Endothelial cell of umbilical vein (primary cell): ENCODE measurements at regions not wholly inside any gene's neighbourhood (a gene's known extent, or its start where the extent isn't known, plus 50 kb on each side); places are given as distances from the start of the nearest gene placed in this dataset.

Source experiments
- CTCF ChIP-seq, 2 donors: IDR thresholded peaks; 1 replicate in 1 of 2; 2 replicates in 1 of 2; pipeline ENCODE4 v1.5.1; 2011; ENCODE audit warnings: low read length in 2 of 2, mild to moderate bottlenecking in 2 of 2, moderate library complexity in 2 of 2, control low read depth in 1 of 2, inconsistent platforms in 1 of 2, low read depth in 1 of 2; ENCODE audit not compliant: insufficient read depth in 1 of 2; ENCODE audit errors: extremely low read depth in 1 of 2
- EZH2 ChIP-seq: IDR thresholded peaks from 2 replicates; pipeline ENCODE4 v1.6.1; 2012; ENCODE audit warnings: borderline replicate concordance, low read depth, mild to moderate bottlenecking, moderate library complexity, low read length, inconsistent platforms; ENCODE audit not compliant: severe bottlenecking
- MYC ChIP-seq: IDR thresholded peaks from one replicate; pipeline ENCODE4 v1.6.1; 2011; ENCODE audit warnings: mild to moderate bottlenecking, low read depth, low read length

DNA sequence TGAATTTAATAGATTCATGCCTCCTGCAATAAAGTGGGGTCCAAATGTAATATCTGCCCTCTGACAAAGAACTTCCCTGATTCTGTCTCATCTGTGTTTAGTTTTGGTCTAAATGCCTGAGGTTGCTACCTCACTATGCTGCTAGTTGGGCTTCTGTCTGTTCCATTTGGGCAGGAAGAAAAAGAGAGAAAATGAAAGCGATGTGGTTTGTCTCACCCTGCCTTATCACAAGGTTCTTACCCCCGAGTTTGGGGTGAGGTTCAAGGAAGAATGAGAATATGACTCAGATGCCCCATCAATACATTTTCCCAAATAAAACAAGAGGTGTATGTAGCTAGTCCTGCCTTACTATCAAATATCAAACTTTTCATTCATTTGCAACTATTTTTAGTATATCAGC, 132.1 kb upstream of the MTAP start:
- TF ChIP-seq EZH2 (no peak), CTCF (IDR thresholded peaks at IDR 0.05; ENCODE audit: extremely low read depth in 1 of 2, insufficient read depth in 1 of 2, low read depth in 1 of 2, low read length in 2 of 2) (no peak), MYC (no peak)
